ENCODE measurements at regions not wholly inside any gene's neighbourhood (a gene's known extent, or its start where the extent isn't known, plus 50 kb on each side); places are given as distances from the start of the nearest gene placed in this dataset.
"Not testable (repeated sequence)": the region's sequence is repeated elsewhere in the genome, so short reads cannot be mapped to it uniquely, and the experiment has no call there.

GRCh38 chr20:43836790-43837189 is 77.9 kb upstream of the TOX2 start:
- FAIRE-seq, result no peak

DNA sequence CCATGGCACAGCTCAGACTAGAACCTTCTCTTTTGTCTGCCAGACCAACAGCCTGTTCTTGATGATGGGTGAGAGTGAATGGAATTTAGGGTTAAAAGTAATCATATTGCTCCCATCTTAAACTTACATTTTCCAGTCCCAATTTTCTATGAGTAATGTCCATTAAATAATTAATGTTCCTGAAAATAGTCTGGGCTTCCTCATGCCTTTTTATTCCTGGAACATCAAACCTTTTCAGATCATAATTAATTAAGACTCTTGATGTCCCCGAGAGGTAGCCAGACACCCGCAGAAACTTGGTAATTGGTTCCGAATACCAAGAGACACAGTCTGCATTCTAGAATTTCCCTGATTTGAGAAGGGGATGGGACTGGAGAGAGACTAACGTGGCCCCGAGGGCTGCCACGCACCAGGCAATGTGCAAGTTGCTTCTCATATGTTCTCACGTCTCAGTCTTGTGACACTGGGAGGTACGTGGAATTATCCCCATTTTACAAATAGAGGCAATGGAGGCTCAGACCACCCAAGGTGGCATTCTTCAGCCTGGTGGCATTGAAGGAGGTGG is 78.6 kb upstream of the TOX2 start:
- FAIRE-seq, result no peak

- FAIRE-seq, result no peak
Measured at GRCh38 chr20:43833511-43834395, 80.9 kb upstream of the TOX2 start.

- no peak for FAIRE-seq
Measured at GRCh38 chr20:43832961-43833360, 81.7 kb upstream of the TOX2 start.

DNA sequence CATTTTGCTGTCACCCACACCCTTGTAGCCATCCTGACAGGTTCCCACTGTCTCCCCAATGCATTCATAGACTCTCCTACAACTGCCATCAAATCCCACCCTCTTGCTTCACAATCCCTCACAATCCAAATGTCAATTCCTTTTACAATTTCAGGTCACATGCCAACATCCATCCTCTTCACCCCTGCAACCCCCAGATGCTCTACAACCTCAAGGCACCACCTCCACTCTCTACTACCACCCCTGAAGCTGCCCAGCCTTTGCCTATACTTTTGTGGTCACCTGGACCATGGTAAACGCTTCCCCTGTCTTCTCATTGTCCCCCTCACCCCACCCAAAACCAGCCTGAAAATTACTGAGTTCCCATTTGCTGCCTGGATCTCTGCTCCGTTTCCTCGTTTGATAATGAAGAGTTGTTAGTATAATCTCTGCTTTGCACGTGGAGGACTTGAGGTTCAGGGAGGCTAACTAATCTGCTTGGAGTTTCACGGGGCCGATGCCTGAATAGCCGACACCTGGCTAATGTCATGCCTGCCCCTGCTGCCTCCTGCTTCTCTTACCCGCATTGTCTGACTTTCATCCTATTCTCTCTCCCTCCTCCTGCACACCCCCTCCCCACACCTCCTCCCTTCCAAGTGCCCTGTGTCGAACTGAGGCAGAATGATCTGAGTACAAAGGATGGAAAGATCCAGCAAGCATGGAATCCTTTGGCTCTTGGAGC is 82.4 kb upstream of the TOX2 start:
- FAIRE-seq, result no peak

GRCh38 chr20:43831481-43832065 is 83.1 kb upstream of the TOX2 start:
- no peak for FAIRE-seq

- no peak for FAIRE-seq
Measured at GRCh38 chr20:43830883-43831282, 83.8 kb upstream of the TOX2 start.

DNA sequence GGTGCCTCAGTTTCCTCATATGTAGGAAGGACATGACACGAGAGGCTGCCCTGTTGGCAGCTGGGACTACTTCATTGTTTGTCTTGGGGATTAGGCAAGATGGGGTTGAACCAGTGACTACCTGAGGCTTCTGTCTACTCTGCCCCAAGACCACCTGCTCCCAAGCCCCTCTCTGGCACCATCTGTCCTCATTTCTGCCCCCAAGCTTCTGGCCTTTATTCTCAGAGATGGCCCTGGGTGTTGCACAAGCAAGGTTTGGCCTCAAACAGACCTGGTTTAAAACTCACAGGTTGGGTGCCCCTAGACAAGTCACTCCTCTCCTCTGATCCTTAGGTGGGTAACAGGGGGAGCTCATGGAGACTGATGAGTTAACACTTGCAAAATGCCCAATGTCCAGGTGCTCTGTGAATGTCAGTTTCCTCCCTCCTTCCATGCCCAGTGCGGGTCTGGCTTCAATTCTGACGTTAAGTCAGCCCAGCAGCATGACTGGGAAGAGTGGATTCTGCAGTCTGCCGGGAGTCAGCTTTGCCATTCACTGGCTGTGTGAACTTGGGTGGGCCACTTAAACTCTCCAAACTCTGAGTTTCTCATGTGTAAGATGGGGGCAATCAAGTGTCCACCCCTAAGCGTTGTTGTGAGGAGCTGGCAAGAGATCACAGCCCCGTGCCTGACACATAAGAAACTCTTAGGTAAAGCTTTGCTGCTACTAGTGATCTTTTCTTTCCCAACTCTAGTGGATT is 84.5 kb upstream of the TOX2 start:
- FAIRE-seq, result no peak

DNA sequence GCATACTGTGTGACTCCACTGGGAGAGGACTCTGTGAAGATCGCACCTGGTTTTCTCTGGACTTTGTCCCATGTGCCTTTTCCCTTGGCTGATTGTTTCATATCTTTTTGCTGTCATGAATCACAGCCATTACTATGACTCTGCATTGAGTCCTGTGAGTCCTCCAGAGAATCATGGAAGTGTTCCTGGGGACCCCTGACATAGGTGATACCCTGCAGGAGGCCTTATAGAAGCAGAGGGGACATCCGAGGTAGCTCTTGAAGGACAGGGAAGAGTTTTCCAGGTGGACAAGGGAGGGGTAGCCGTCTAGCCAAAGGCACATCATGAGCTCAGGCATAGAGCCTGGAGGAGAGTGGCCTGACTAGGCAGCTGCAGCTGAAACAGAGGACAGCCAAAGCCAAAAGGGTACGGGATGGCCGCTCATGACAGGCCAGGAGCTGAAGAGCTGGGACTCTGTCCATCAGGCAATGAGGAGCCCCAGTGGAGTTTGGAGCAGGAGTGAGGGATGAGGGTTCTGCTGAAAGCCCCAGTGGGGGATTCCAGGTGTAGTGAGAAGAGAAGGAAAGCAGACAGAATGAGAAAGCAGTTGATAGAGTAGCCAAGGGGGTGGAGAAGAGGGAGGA is 86.6 kb upstream of the TOX2 start:
- no peak for FAIRE-seq

DNA sequence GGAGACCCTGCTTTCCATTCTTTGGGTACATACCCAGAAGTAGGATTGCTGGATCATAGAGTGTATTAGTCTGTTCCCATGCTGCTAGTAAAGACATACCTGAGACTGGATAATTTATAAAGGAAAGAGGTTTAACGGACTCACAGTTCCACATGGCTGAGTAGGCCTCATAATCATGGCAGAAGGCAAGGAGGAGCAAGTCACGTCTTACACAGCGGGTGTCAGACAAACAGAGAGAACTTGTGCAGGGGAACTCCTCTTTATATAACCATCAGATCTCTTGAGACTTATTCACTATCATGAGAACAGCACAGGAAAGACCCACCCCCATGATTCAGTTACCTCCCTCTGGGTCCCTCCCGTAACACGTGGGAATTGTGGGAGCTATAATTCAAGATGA is 87.7 kb upstream of the TOX2 start:
- not testable (repeated sequence) for FAIRE-seq

GRCh38 chr20:43825581-43825980 is 89.1 kb upstream of the TOX2 start:
- no peak for FAIRE-seq

- no peak for FAIRE-seq
Measured at GRCh38 chr20:43825051-43825402, 89.6 kb upstream of the TOX2 start.

DNA sequence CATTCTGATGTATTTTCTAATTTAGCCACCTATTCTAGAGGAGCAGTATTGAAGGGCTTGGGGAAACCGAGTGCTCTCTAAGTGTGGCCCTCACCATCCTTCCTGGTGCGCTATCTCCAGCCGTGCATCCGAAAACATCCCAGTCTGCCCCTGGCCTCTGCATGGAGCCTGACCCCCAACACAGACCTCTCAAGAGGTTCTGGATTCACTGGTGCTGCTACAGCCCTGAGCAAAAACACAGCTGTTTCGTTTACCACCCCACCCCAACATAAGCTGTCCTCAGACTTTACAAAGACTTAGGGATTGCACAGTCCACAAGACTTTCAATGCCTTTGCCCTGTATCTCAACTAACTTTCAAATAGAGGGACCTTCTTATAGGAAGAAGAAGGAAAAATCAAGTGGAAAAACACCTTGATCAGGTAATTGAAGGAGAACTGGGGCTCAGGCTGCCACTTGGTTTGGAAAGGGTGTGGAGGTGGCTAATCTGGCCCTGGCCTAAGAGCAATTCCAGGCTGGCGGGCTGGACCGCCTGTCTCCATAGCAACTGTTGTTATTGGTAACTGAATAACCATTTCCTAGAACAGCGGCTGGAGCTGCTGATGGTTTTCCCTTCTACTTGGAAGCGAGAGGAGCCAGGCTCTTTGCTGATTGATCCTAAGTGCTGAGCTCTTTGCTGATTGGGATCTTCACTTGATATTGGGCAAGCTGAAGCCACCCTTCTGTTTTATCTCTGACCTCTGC is 90.2 kb upstream of the TOX2 start:
- no peak for FAIRE-seq

DNA sequence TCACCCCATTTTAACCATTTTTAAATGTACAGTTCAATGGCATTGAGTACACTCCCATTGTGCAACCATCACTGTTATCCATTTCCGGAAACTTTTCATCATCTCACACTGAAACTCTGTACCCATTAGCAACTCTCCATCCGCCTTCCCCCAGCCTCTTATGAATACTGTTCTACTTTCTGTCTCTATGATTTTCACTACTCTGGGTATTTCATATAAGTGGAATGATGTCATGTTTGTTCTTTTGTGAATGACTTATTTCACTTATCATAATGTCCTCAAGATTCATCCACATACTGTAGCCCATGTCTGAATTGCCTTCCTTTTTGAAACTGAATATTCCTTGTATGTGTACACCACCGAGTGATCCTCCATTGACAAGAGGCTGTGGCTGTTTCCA is 92.9 kb upstream of the TOX2 start:
- no peak for FAIRE-seq

DNA sequence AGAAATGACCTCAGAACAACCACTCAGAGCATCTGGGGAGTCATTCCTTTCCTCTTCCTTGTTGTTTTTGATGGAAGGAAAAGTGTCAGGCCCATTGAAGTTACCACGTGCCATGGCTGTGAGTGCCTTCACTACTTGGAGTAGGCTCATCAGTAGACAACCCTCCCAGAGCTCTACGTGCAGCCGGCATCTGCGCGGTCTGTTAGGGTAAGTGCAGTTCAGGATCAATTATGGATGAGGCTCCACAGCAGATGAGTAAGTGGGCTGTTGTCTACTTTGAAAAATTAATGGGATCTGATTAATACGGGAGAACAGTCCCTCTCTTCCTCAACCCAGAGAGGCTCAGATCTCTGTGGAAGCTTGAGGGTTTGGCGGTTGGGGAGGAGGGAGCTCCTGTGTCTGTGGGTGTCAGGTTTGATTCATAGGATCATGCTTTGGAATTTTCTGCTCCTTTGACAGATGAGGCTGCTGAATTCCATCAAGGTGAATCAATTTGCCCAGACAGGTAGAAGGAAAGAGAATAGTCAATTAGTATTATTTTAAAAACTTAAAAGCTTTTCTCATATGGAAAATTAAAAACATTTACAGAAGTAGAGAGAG is 93.8 kb upstream of the TOX2 start:
- no peak for FAIRE-seq

DNA sequence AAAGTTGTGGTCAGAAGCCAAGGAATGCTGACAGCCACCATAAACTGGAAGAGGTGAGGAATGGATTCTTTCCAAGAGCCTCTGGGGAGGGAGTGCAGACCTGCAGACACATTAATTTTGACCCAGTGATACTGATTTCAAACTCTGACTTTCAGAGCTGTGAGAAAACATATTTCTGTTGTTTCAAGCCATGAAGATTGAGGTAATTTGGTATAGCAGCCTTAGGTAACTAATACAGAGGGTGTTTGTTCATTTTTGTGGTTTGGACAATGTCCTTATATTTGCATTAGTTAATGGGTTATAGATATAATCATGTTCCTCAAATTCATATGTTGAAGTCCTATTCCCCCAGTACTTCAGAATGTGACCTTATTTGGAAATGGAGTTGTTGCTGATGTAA is 85.4 kb upstream of the GTSF1L start:
- no peak for FAIRE-seq

- no peak for FAIRE-seq
Measured at GRCh38 chr20:43809206-43809819, 82.5 kb upstream of the GTSF1L start.

DNA sequence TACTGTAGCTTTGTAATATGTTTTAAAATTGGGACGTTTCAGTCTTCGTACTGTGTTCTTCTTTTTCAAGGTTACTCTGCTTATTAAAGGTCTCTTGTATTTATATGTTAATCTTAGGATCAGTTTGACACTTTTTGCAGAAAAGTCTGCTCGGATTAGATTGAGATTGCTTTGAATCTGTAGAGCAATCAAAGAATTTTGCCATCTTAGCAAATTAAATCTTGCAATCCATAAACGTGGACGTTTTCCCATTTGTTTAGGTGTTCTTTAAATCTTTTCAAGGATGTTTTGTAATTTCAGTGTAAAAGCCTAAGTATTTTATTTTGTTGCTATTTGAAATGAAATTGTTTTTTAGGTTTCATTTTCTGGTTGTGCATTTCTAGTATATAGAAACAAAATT is 78.0 kb upstream of the GTSF1L start:
- FAIRE-seq, result no peak

- FAIRE-seq, result no peak
Measured at GRCh38 chr20:43803276-43803675, 76.5 kb upstream of the GTSF1L start.

GRCh38 chr20:43800186-43800585 is 73.4 kb upstream of the GTSF1L start:
- FAIRE-seq, result no peak

DNA sequence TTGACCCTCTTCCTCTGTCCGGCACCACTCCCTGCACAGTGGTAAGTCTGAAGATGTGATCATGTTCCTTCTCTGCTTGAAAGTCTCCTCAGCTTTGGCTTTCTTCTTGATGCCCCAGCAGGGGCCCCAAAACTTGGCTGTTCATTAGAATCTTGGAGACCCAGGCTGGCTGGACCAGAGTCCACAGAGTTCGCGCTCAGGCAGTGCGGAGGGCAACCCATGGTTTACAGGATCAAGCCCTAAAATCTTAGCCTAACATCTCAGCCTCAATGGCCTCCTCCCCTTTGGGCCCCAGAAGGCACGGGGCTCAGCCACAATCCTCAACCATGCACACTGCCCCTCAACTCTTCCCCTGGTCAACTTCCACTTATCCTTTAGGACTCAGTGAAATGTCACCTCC is 72.9 kb upstream of the GTSF1L start:
- no peak for FAIRE-seq
